HEK293 (cell line): ENCODE measurements at regions not wholly inside any gene's neighbourhood (a gene's known extent, or its start where the extent isn't known, plus 50 kb on each side); places are given as distances from the start of the nearest gene placed in this dataset.

ENCODE experiments used
- CTCF ChIA-PET: fragments of 350-600 bp; formaldehyde crosslinking; extraction: SDS; loops from one replicate; lab custom pipeline; 2021; ENCODE audit warnings: antibody characterized with exemption; lab: Yijun Ruan, JAX
- POLR2A ChIA-PET: fragments of 300-600 bp; formaldehyde crosslinking; extraction: SDS; loops from one replicate; lab custom pipeline; 2020; ENCODE audit warnings: antibody characterized with exemption, inconsistent platforms; lab: Yijun Ruan, JAX
- H3K27ac ChIP-seq: fragments of 200-500 bp; sonication (Bioruptor generic); 2 replicates; pipeline ENCODE4 v1.5.1; 2014; ENCODE audit warnings: low read depth, low read length, control low read depth, inconsistent platforms; ENCODE audit errors: extremely low read depth
- H3K36me3 ChIP-seq, 2 experiments: fragments of 200-500 bp in 1 of 2; sonication (Bioruptor generic) in 1 of 2; 1 replicate in 1 of 2; 2 replicates in 1 of 2; pipeline ENCODE4 v1.5.1; 2014 to 2017; ENCODE audit warnings: inconsistent platforms in 2 of 2, low read length in 2 of 2; ENCODE audit not compliant: control insufficient read depth in 2 of 2, insufficient read depth in 1 of 2
- H3K4me1 ChIP-seq: fragments of 200-500 bp; sonication (Bioruptor generic); 2 replicates; pipeline ENCODE4 v1.5.1; 2014; ENCODE audit warnings: mild to moderate bottlenecking, low read length, inconsistent platforms; ENCODE audit not compliant: control insufficient read depth, insufficient read depth
- H3K4me3 ChIP-seq: 2 replicates; pipeline ENCODE4 v1.5.1; 2011; ENCODE audit warnings: low read depth, mild to moderate bottlenecking, control low read depth, low read length, moderate library complexity
- H3K9me3 ChIP-seq: fragments of 200-500 bp; sonication (Bioruptor generic); 2 replicates; pipeline ENCODE4 v1.5.1; 2014; ENCODE audit warnings: low read depth, low read length, inconsistent platforms; ENCODE audit not compliant: control insufficient read depth, insufficient read depth
- IKZF3 ChIP-seq: fragments of 450-650 bp; IDR thresholded peaks from 2 replicates; pipeline ENCODE4 v1.5.0; 2018; ENCODE audit warnings: missing biosample characterization, mild to moderate bottlenecking, missing genetic modification characterization, moderate library complexity
- RBAK ChIP-seq: fragments of 450-650 bp; formaldehyde crosslinking; IDR thresholded peaks from 2 replicates; pipeline ENCODE4 v1.5.1; 2016; ENCODE audit warnings: missing biosample characterization, missing genetic modification characterization
- SALL2 ChIP-seq: fragments of 450-650 bp; formaldehyde crosslinking; IDR thresholded peaks from 2 replicates; pipeline ENCODE4 v1.5.0; 2017; ENCODE audit warnings: missing biosample characterization, mild to moderate bottlenecking, missing genetic modification characterization, borderline replicate concordance
- SCRT2 ChIP-seq: fragments of 450-650 bp; formaldehyde crosslinking; IDR thresholded peaks from 2 replicates; pipeline ENCODE4 v1.5.1; 2016; ENCODE audit warnings: missing biosample characterization, missing genetic modification characterization
- TRIM28 ChIP-seq: IDR thresholded peaks from 2 replicates; pipeline ENCODE4 v1.6.1; 2011; ENCODE audit warnings: low read length, control low read depth, borderline replicate concordance
- ZFHX2 ChIP-seq: fragments of 450-650 bp; formaldehyde crosslinking; conservative IDR thresholded peaks from 2 replicates; pipeline ENCODE4 v1.5.1; 2016; ENCODE audit warnings: missing biosample characterization, missing genetic modification characterization
- ZNF10 ChIP-seq: fragments of 450-650 bp; formaldehyde crosslinking; IDR thresholded peaks from 2 replicates; pipeline ENCODE4 v1.5.1; 2017; ENCODE audit warnings: missing biosample characterization, missing genetic modification characterization
- ZNF175 ChIP-seq: fragments of 450-650 bp; formaldehyde crosslinking; IDR thresholded peaks from 2 replicates; pipeline ENCODE4 v1.5.1; 2016; ENCODE audit warnings: missing biosample characterization, missing genetic modification characterization
- ZNF214 ChIP-seq: fragments of 450-650 bp; formaldehyde crosslinking; IDR thresholded peaks from 2 replicates; pipeline ENCODE4 v1.5.1; 2017; ENCODE audit warnings: missing biosample characterization, mild to moderate bottlenecking, missing genetic modification characterization, borderline replicate concordance
- ZNF274 ChIP-seq, 2 experiments: fragments of 200-500 bp in 1 of 2; fragments of 450-650 bp in 1 of 2; sonication (Bioruptor generic) in 1 of 2; formaldehyde crosslinking in 1 of 2; IDR thresholded peaks; 2 replicates each; pipeline versions ENCODE4 v1.5.1 to v1.6.1; 2014 to 2016; ENCODE audit warnings: borderline replicate concordance in 1 of 2, inconsistent platforms in 1 of 2, low read length in 1 of 2, missing biosample characterization in 1 of 2, missing genetic modification characterization in 1 of 2
- ZNF324 ChIP-seq: fragments of 450-650 bp; formaldehyde crosslinking; IDR thresholded peaks from 2 replicates; pipeline ENCODE4 v1.5.1; 2016; ENCODE audit warnings: missing biosample characterization, missing genetic modification characterization
- ZNF510 ChIP-seq: fragments of 450-650 bp; formaldehyde crosslinking; IDR thresholded peaks from 2 replicates; pipeline ENCODE4 v1.5.1; 2018; ENCODE audit warnings: mild to moderate bottlenecking, missing genetic modification characterization, missing biosample characterization; ENCODE audit not compliant: insufficient replicate concordance
- ZNF548 ChIP-seq: fragments of 450-650 bp; formaldehyde crosslinking; IDR thresholded peaks from 2 replicates; pipeline ENCODE4 v1.5.1; 2016; ENCODE audit warnings: missing biosample characterization, missing genetic modification characterization
- ZNF555 ChIP-seq: fragments of 450-650 bp; formaldehyde crosslinking; conservative IDR thresholded peaks from 2 replicates; pipeline ENCODE4 v1.5.1; 2017; ENCODE audit warnings: missing biosample characterization, mild to moderate bottlenecking, missing genetic modification characterization, inconsistent platforms
- ZNF76 ChIP-seq: fragments of 450-650 bp; formaldehyde crosslinking; IDR thresholded peaks from 2 replicates; pipeline ENCODE4; 2016; ENCODE audit warnings: low read depth, missing biosample characterization, missing genetic modification characterization, borderline replicate concordance
- ZNF768 ChIP-seq: fragments of 450-650 bp; formaldehyde crosslinking; IDR thresholded peaks from 2 replicates; pipeline ENCODE4 v1.5.1; 2018; ENCODE audit warnings: missing biosample characterization, mild to moderate bottlenecking, missing genetic modification characterization
- TF ChIP-seq, protein P1 (sequence below): fragments of 450-650 bp; formaldehyde crosslinking; IDR thresholded peaks from 2 replicates; pipeline ENCODE4 v1.5.1; 2016; ENCODE audit warnings: missing biosample characterization, missing genetic modification characterization
- TF ChIP-seq, protein P2 (sequence below): fragments of 450-650 bp; formaldehyde crosslinking; IDR thresholded peaks from 2 replicates; pipeline ENCODE4 v1.5.1; 2017; ENCODE audit warnings: missing biosample characterization, missing genetic modification characterization
- TF ChIP-seq, protein P3 (sequence below): fragments of 450-650 bp; formaldehyde crosslinking; IDR thresholded peaks from 2 replicates; pipeline ENCODE4 v1.5.1; 2016; ENCODE audit warnings: missing biosample characterization, missing genetic modification characterization

DNA sequence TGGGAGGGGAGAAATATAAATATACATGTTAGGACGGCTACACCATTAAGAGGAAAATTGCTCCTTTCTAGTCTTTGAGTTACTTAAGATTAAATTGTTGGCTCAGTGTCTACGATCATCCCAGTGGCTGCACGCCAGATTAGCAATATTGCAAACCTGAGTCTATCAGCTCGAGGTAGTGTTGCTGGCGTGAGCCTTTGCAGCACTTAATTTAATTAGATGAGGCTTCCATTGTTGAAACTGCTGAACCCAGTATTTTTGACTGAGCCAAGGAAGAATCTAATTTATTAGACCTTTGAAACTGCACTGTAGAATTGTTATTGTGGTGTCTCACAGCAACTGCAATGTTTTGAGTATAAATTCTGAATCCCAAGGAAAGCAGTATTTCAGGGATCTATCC, 782.4 kb upstream of the ROBO1 start:
- Histone ChIP-seq H3K4me3 (no peak overlapping the region), H3K9me3 (no peaks in the 10 kb centered on the region), H3K36me3 (no peaks in the 10 kb centered on the region), H3K4me1 (no peaks in the 10 kb centered on the region), H3K27ac (no peak overlapping the region)
- CTCF ChIA-PET = no interaction called here
- TF ChIP-seq IKZF3 (tag by site-specific recombination) = no peak
- TF ChIP-seq ZNF548 (tag by site-specific recombination) = no peak
- TF ChIP-seq, protein P1, sequence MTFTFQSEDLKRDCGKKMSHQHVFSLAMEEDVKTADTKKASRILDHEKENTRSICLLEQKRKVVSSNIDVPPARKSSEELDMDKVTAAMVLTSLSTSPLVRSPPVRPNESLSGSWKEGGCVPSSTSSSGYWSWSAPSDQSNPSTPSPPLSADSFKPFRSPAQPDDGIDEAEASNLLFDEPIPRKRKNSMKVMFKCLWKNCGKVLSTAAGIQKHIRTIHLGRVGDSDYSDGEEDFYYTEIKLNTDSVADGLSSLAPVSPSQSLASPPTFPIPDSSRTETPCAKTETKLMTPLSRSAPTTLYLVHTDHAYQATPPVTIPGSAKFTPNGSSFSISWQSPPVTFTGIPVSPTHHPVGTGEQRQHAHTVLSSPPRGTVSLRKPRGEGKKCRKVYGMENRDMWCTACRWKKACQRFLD = no peak
- TF ChIP-seq ZNF214 = no peak
- no peak for TF ChIP-seq SCRT2 (tag by site-specific recombination)
- POLR2A ChIA-PET = no interaction called here

DNA sequence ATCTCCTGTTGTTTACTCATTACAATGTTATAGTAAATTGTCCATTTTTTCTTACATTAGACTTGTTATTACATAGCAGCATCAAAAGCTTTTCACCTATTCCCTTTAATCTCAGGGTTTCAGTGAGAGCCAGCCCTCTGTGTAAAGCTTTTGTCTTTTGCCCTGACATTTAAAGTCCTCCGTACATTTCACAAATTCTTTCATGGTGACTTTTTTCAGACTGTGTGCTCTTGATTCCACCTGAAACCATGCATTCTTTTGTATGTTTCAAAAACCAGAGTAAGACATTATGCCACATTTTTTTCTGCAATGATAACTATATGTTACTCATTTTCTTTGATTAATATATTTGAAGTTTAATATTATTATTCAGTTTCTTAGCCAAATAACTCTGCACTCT, 781.4 kb upstream of the ROBO1 start:
- Histone ChIP-seq H3K4me1 (no peaks in the 10 kb centered on the region), H3K9me3 (no peaks in the 10 kb centered on the region), H3K36me3 (no peaks in the 10 kb centered on the region), H3K4me3 (no peak overlapping the region), H3K27ac (no peak overlapping the region)
- no peak for TF ChIP-seq ZNF274 (IDR thresholded peaks at IDR 0.05; ENCODE audit: low read length)
- no peak for TF ChIP-seq ZNF274 (tag by site-specific recombination; IDR thresholded peaks at IDR 0.05; ENCODE audit: borderline replicate concordance)
- TF ChIP-seq ZNF175 (tag by site-specific recombination) = no peak
- TF ChIP-seq, protein P2, sequence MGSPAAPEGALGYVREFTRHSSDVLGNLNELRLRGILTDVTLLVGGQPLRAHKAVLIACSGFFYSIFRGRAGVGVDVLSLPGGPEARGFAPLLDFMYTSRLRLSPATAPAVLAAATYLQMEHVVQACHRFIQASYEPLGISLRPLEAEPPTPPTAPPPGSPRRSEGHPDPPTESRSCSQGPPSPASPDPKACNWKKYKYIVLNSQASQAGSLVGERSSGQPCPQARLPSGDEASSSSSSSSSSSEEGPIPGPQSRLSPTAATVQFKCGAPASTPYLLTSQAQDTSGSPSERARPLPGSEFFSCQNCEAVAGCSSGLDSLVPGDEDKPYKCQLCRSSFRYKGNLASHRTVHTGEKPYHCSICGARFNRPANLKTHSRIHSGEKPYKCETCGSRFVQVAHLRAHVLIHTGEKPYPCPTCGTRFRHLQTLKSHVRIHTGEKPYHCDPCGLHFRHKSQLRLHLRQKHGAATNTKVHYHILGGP (tag by site-specific recombination) = no peak
- no peak for TF ChIP-seq RBAK (tag by site-specific recombination)
- TF ChIP-seq ZNF324 (tag by site-specific recombination) = no peak
- TF ChIP-seq ZNF76 (tag by site-specific recombination) = no peak
- TF ChIP-seq, protein P3, sequence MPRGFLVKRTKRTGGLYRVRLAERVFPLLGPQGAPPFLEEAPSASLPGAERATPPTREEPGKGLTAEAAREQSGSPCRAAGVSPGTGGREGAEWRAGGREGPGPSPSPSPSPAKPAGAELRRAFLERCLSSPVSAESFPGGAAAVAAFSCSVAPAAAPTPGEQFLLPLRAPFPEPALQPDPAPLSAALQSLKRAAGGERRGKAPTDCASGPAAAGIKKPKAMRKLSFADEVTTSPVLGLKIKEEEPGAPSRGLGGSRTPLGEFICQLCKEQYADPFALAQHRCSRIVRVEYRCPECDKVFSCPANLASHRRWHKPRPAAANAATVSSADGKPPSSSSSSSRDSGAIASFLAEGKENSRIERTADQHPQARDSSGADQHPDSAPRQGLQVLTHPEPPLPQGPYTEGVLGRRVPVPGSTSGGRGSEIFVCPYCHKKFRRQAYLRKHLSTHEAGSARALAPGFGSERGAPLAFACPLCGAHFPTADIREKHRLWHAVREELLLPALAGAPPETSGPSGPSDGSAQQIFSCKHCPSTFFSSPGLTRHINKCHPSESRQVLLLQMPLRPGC (tag by site-specific recombination) = no peak
- no peak for TF ChIP-seq SALL2 (tag by site-specific recombination)
- TF ChIP-seq ZNF10 (tag by site-specific recombination) = no peak
- no peak for TF ChIP-seq TRIM28
- no peak for TF ChIP-seq ZNF510 (tag by site-specific recombination)
- no peak for TF ChIP-seq ZNF555 (tag by site-specific recombination)
- CTCF ChIA-PET = no interaction called here
- POLR2A ChIA-PET = no interaction called here

DNA sequence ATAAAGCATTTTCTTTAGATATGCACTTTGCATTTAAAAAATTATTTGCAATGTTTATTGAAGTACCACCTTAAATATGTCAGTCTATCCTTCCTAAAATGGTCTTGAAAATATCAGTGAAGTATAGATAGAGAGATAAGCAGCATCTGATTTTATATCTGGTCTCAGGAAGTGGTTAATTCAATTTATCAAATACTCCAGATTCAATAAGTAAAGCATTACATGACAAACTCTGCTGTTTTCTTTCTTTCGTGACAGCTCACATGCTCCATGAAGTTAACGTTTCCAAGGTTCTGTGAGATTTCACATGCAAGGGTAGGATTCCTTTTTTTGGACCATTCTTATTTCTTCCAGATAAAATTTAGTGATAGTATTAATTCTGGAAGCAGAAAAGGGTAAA, 775.4 kb upstream of the ROBO1 start:
- Histone ChIP-seq H3K4me1 (no peaks in the 10 kb centered on the region), H3K36me3 (no peaks in the 10 kb centered on the region), H3K27ac (no peak overlapping the region), H3K4me3 (no peak overlapping the region), H3K9me3 (no peaks in the 10 kb centered on the region)
- TF ChIP-seq ZNF768 (tag by site-specific recombination) (no peak), ZFHX2 (no peak), ZNF324 (tag by site-specific recombination) (no peak)
- POLR2A ChIA-PET = no interaction called here
- CTCF ChIA-PET = no interaction called here
